GM12878 (cell line): ENCODE measurements at regions not wholly inside any gene's neighbourhood (a gene's known extent, or its start where the extent isn't known, plus 50 kb on each side); places are given as distances from the start of the nearest gene placed in this dataset.

Experiments
- ATAC-seq: fragments of 200-7000 bp; cut with Tn5 transposase; 3 replicates; pipeline ENCODE4 v1.9.1; 2020; ENCODE audit warnings: mild to moderate bottlenecking, moderate library complexity
- BruUV-seq: library from RNA; stranded (reverse); fragments of 400-500 nt; replicated peaks from 2 replicates; lab custom pipeline; 2021; lab: Mats Ljungman, UMichigan
- CTCF ChIA-PET: fragments of 300-600 bp; sonication (Branson Sonifier 250); formaldehyde crosslinking; extraction: SDS; loops from one replicate; lab custom pipeline; 2021; ENCODE audit warnings: inconsistent platforms; lab: Yijun Ruan, JAX
- POLR2A ChIA-PET: fragments of 350-600 bp; formaldehyde crosslinking; extraction: SDS; loops from one replicate; lab custom pipeline; 2021; ENCODE audit warnings: inconsistent platforms; lab: Charles Lee
- RAD21 ChIA-PET: fragments of 300-600 bp; sonication (Branson Sonifier 250); formaldehyde crosslinking; loops from one replicate; lab custom pipeline; 2023; ENCODE audit warnings: antibody characterized with exemption; ENCODE audit not compliant: unreplicated experiment; lab: Charles Lee
- SMC1A ChIA-PET: fragments of 300-600 bp; sonication (Branson Sonifier 250); formaldehyde crosslinking; loops from one replicate; lab custom pipeline; 2023; ENCODE audit not compliant: unreplicated experiment, uncharacterized antibody; lab: Charles Lee
- DNase-seq: peaks from one replicate; pipeline ENCODE4 v3.0.0-alpha.2; 2011; ENCODE audit warnings: low read depth, low spot score
- FAIRE-seq: peaks from 3 replicates; lab custom pipeline; 2011; peaks lifted over from hg19 to GRCh38; lab: Jason Lieb, UNC
- H2AFZ ChIP-seq: 2 replicates; pipeline ENCODE4 v1.6.0; 2011; ENCODE audit warnings: low read depth, low read length, control low read depth; ENCODE audit not compliant: control insufficient read depth
- H3K27ac ChIP-seq: 2 replicates; pipeline ENCODE4 v1.5.1; 2011; ENCODE audit warnings: control low read depth; ENCODE audit not compliant: control insufficient read depth, insufficient read depth
- H3K27me3 ChIP-seq, 2 experiments: replicated peaks in 1 of 2; 2 replicates each; pipeline versions ENCODE4 v1.6.0 to v1.6.1; 2011; ENCODE audit warnings: low read length in 1 of 2; ENCODE audit not compliant: control insufficient read depth in 2 of 2, insufficient read depth in 2 of 2
- H3K36me3 ChIP-seq, 2 experiments: 2 replicates each; pipeline ENCODE4 v1.5.1; 2011; ENCODE audit warnings: low read length in 1 of 2; ENCODE audit not compliant: control insufficient read depth in 2 of 2, insufficient read depth in 2 of 2
- H3K4me1 ChIP-seq: 2 replicates; pipeline ENCODE4 v1.6.1; 2011; ENCODE audit warnings: mild to moderate bottlenecking, low read length, moderate library complexity, mixed read lengths; ENCODE audit not compliant: control insufficient read depth, insufficient read depth
- H3K4me2 ChIP-seq: 2 replicates; pipeline ENCODE4 v1.6.0; 2011; ENCODE audit warnings: control low read depth; ENCODE audit not compliant: control insufficient read depth, insufficient read depth
- H3K4me3 ChIP-seq: fragments of 200-600 bp; sonication (generic); 2 replicates; pipeline ENCODE4 v1.5.1; 2016
- H3K79me2 ChIP-seq: 2 replicates; pipeline ENCODE4 v1.6.0; 2011; ENCODE audit warnings: low read length; ENCODE audit not compliant: control insufficient read depth, insufficient read depth
- H3K9ac ChIP-seq: 2 replicates; pipeline ENCODE4 v1.8.0; 2011; ENCODE audit warnings: low read length, control low read depth, mixed read lengths; ENCODE audit not compliant: control insufficient read depth, insufficient read depth
- H3K9me3 ChIP-seq: replicated peaks from 3 replicates; pipeline ENCODE4 v1.5.1; 2011; ENCODE audit warnings: mild to moderate bottlenecking, low read length; ENCODE audit not compliant: control insufficient read depth, insufficient read depth
- H4K20me1 ChIP-seq: 2 replicates; pipeline ENCODE4 v1.6.0; 2011; ENCODE audit not compliant: control insufficient read depth, insufficient read depth
- IRF4 ChIP-seq: IDR thresholded peaks from 2 replicates; pipeline ENCODE4 v1.6.1; 2011; ENCODE audit warnings: low read depth, low read length
- JUNB ChIP-seq: IDR thresholded peaks from 2 replicates; pipeline ENCODE4 v1.6.1; 2016; ENCODE audit warnings: antibody characterized with exemption, mild to moderate bottlenecking
- KAT2A ChIP-seq: conservative IDR thresholded peaks from 2 replicates; pipeline ENCODE4 v1.6.1; 2011; ENCODE audit warnings: low read depth, low read length; ENCODE audit not compliant: control insufficient read depth
- NR2C2 ChIP-seq: IDR thresholded peaks from 2 replicates; pipeline ENCODE4 v1.6.1; 2011; ENCODE audit warnings: borderline replicate concordance, low read depth; ENCODE audit not compliant: control insufficient read depth, insufficient read length
- POLR2AphosphoS2 ChIP-seq: IDR thresholded peaks from 2 replicates; pipeline ENCODE4 v1.6.1; 2011; ENCODE audit warnings: low read depth, mild to moderate bottlenecking, low read length, improper control_type of control experiment, moderate library complexity
- RAD51 ChIP-seq: fragments of 450-650 bp; IDR thresholded peaks from 2 replicates; pipeline ENCODE4 v1.6.1; 2016; ENCODE audit warnings: moderate library complexity, mild to moderate bottlenecking, inconsistent platforms
- RB1 ChIP-seq: fragments of 450-650 bp; formaldehyde crosslinking; IDR thresholded peaks from 2 replicates; pipeline ENCODE4 v1.6.1; 2017; ENCODE audit warnings: mild to moderate bottlenecking, borderline replicate concordance
- SIN3A ChIP-seq: IDR thresholded peaks from 2 replicates; pipeline ENCODE4 v1.6.1; 2012; ENCODE audit warnings: low read depth, low read length, improper control_type of control experiment
- SMAD1 ChIP-seq: fragments of 450-650 bp; IDR thresholded peaks from 2 replicates; pipeline ENCODE4 v1.6.1; 2018; ENCODE audit warnings: mild to moderate bottlenecking, low read depth; ENCODE audit not compliant: partially characterized antibody
- SMARCA5 ChIP-seq: fragments of 450-650 bp; IDR thresholded peaks from 2 replicates; pipeline ENCODE4 v1.6.1; 2017; ENCODE audit warnings: mild to moderate bottlenecking
- TCF12 ChIP-seq: IDR thresholded peaks from 2 replicates; pipeline ENCODE4 v1.6.1; 2011; ENCODE audit warnings: low read depth, mild to moderate bottlenecking, low read length
- YBX1 ChIP-seq: fragments of 450-650 bp; IDR thresholded peaks from 2 replicates; pipeline ENCODE4 v1.6.1; 2016; ENCODE audit warnings: antibody characterized with exemption
- YY1 ChIP-seq: IDR thresholded peaks from 2 replicates; pipeline ENCODE4 v1.6.1; 2011; ENCODE audit warnings: low read depth, mild to moderate bottlenecking, low read length
- ZNF217 ChIP-seq: fragments of 450-650 bp; IDR thresholded peaks from 2 replicates; pipeline ENCODE4 v1.6.1; 2017; ENCODE audit warnings: antibody characterized with exemption, mild to moderate bottlenecking
- WGBS: methylation state at CpG from one replicate; pipeline ENCODE4 v1.1.6; 2016; ENCODE audit warnings: low lambda C conversion rate; ENCODE audit not compliant: insufficient replicate concordance, insufficient coverage; ENCODE audit errors: missing lambda C conversion rate; 5-methylcytosine and 5-hydroxymethylcytosine counted together
- in situ Hi-C: fragments of 300-500 bp; cut with MboI; formaldehyde crosslinking; loops from 9 replicates; pipeline ENCODE4 v1.14.3; 2018; ENCODE audit warnings: mixed read lengths
- intact Hi-C: fragments of 100-400 bp; cut with micrococcal nuclease; formaldehyde crosslinking; loops from one replicate; pipeline ENCODE4 v1.14.2; 2022; ENCODE audit not compliant: unreplicated experiment
- TF ChIP-seq, protein P1 (sequence below): fragments of 450-650 bp; IDR thresholded peaks from 2 replicates; pipeline ENCODE4 v1.6.1; 2017; ENCODE audit warnings: mild to moderate bottlenecking, low read depth, inconsistent platforms; ENCODE audit not compliant: poor library complexity, severe bottlenecking
- TF ChIP-seq, protein P2 (sequence below): IDR thresholded peaks from 2 replicates; pipeline ENCODE4 v1.6.1; 2011; ENCODE audit warnings: low read depth, mild to moderate bottlenecking, low read length, moderate library complexity, borderline replicate concordance; ENCODE audit errors: extremely low read depth
- TF ChIP-seq, protein P3 (sequence below): IDR thresholded peaks from 2 replicates; pipeline ENCODE4 v1.6.1; 2011; ENCODE audit warnings: mild to moderate bottlenecking, low read depth, low read length, moderate library complexity; ENCODE audit not compliant: insufficient replicate concordance

DNA sequence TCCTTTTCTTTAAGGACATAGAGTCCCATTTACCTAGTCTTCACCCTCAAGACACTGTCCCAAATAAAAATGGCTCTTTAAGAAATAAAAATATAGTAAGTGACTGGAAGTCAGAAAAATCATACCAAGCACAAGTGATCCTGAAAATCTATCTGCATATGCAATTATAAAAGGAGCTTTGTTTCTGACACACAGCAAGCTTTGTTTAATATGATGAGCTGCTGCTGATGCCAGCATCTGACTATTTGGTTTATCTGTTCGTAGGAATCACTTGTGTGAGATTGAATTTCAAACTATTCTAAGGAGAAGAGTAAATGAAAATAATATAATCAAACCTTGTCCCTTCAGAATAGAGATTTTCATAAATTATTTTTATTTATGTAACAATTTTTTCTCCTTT lies 332.4 kb downstream of the PCDH7 start:
- intact Hi-C loops: no loop called here
- H3K9ac ChIP-seq: no peak overlapping the region
- CTCF ChIA-PET: no interaction called here

DNA sequence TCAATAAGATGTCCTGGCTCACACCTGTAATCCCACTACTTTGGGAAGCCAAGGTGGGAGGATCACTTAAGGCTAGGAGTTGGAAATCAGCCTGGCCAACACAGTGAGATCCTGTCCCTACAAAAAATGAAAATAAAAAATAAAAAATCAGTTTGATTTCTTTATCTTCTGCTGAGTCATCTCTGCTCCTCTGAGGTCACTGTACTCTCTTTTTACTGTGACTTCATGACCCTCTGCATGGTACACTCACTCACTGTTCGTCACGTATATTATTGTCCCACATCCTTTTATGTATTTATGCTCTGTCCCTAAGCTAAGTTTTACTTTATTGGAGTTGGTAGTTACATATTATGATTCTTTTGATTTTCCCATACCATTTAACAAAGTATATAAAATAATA lies 333.3 kb downstream of the PCDH7 start:
- H2AFZ ChIP-seq: no peak overlapping the region
- CTCF ChIA-PET: interaction anchor here (0.5 kb wide), 1 partner anchor 34 kb away, joined by 3 read pairs; no protein-coding TSS in a partner anchor
- H3K27ac ChIP-seq: no peak overlapping the region
- RAD21 ChIA-PET: no interaction called here
- intact Hi-C loops: no loop called here
- DNase-seq (no peak), ATAC-seq (no peak), FAIRE-seq (no peak)
- H3K79me2 ChIP-seq: no peaks in the 10 kb centered on the region
- in situ Hi-C loops: no loop called here
- SMC1A ChIA-PET: no interaction called here
- POLR2A ChIA-PET: no interaction called here
- no peaks in the 10 kb centered on the region for H3K4me1 ChIP-seq
- no peak overlapping the region for H3K9ac ChIP-seq
- no peaks in the 10 kb centered on the region for H3K27me3 ChIP-seq
- BruUV-seq: no TSS peak
- WGBS: 44% methylated on average over 2 of the region's 2 CpGs
- no peak overlapping the region for H3K4me2 ChIP-seq
- H3K4me3 ChIP-seq: no peak overlapping the region
- H3K36me3 ChIP-seq: no peaks in the 10 kb centered on the region
- H3K9me3 ChIP-seq: no peaks in the 10 kb centered on the region
- H4K20me1 ChIP-seq: no peaks in the 10 kb centered on the region
- TF ChIP-seq JUNB (no peak), RAD51 (no peak), IRF4 (no peak), SMAD1 (no peak), POLR2AphosphoS2 (no peak), SMARCA5 (no peak), RB1 (no peak), ZNF217 (no peak)
- TF ChIP-seq, protein P1, sequence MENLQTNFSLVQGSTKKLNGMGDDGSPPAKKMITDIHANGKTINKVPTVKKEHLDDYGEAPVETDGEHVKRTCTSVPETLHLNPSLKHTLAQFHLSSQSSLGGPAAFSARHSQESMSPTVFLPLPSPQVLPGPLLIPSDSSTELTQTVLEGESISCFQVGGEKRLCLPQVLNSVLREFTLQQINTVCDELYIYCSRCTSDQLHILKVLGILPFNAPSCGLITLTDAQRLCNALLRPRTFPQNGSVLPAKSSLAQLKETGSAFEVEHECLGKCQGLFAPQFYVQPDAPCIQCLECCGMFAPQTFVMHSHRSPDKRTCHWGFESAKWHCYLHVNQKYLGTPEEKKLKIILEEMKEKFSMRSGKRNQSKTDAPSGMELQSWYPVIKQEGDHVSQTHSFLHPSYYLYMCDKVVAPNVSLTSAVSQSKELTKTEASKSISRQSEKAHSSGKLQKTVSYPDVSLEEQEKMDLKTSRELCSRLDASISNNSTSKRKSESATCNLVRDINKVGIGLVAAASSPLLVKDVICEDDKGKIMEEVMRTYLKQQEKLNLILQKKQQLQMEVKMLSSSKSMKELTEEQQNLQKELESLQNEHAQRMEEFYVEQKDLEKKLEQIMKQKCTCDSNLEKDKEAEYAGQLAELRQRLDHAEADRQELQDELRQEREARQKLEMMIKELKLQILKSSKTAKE: no peak
- TF ChIP-seq, protein P2, sequence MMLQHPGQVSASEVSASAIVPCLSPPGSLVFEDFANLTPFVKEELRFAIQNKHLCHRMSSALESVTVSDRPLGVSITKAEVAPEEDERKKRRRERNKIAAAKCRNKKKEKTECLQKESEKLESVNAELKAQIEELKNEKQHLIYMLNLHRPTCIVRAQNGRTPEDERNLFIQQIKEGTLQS: no peak

More for the DNA sequence above, 332.4 kb downstream of the PCDH7 start:
- FAIRE-seq (no peak), DNase-seq (no peak), ATAC-seq (no peak)
- WGBS: 0% methylated on average over 1 of the region's 1 CpG
- H3K27ac ChIP-seq: no peak overlapping the region
- ChIA-PET POLR2A (no interaction called here), RAD21 (no interaction called here), SMC1A (no interaction called here)
- BruUV-seq: no TSS peak
- no peak overlapping the region for H3K4me2 ChIP-seq
- no peaks in the 10 kb centered on the region for H3K27me3 ChIP-seq
- H4K20me1 ChIP-seq: no peaks in the 10 kb centered on the region
- no peaks in the 10 kb centered on the region for H3K79me2 ChIP-seq
- TF ChIP-seq KAT2A: no peak
- TF ChIP-seq, protein P3, sequence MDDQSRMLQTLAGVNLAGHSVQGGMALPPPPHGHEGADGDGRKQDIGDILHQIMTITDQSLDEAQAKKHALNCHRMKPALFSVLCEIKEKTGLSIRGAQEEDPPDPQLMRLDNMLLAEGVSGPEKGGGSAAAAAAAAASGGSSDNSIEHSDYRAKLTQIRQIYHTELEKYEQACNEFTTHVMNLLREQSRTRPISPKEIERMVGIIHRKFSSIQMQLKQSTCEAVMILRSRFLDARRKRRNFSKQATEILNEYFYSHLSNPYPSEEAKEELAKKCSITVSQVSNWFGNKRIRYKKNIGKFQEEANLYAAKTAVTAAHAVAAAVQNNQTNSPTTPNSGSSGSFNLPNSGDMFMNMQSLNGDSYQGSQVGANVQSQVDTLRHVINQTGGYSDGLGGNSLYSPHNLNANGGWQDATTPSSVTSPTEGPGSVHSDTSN: no peak
- no peak for TF ChIP-seq YBX1
- no peak for TF ChIP-seq YY1
- TF ChIP-seq NR2C2: no peak
- TF ChIP-seq TCF12: no peak
- TF ChIP-seq SIN3A: no peak
- no peak overlapping the region for H3K4me3 ChIP-seq
- no peaks in the 10 kb centered on the region for H3K4me1 ChIP-seq
- no peaks in the 10 kb centered on the region for H3K9me3 ChIP-seq
- in situ Hi-C loops: no loop called here
- H2AFZ ChIP-seq: no peak overlapping the region
- H3K36me3 ChIP-seq: no peaks in the 10 kb centered on the region
